Body of pancreas (tissue), 4 donors: ENCODE measurements at regions not wholly inside any gene's neighbourhood (a gene's known extent, or its start where the extent isn't known, plus 50 kb on each side); places are given as distances from the start of the nearest gene placed in this dataset.

ENCODE experiments used
- ATAC-seq: fragments of 150-250 bp; one replicate; pipeline ENCODE4 v1.9.1; 2016
- DNase-seq, 4 donors: peaks; one replicate each; pipeline ENCODE4 v3.0.0-alpha.2; 2019
- H3K27ac ChIP-seq, 4 donors: fragments of 200-600 bp; sonication (generic); 1 replicate in 3 of 4; 2 replicates in 1 of 4; pipeline versions ENCODE4 v1.5.1 to v1.6.1; 2016 to 2019; ENCODE audit warnings: mild to moderate bottlenecking in 1 of 4, mixed read lengths in 1 of 4, moderate library complexity in 1 of 4
- H3K27me3 ChIP-seq, 2 donors: fragments of 200-600 bp; sonication (generic); one replicate each; pipeline ENCODE4 v1.6.0; 2016; ENCODE audit warnings: mild to moderate bottlenecking in 1 of 2
- H3K36me3 ChIP-seq, 2 donors: fragments of 200-600 bp; sonication (generic); replicated peaks in 1 of 2; 2 replicates each; pipeline ENCODE4 v1.5.1; 2016; ENCODE audit warnings: low read depth in 2 of 2; ENCODE audit not compliant: insufficient read depth in 1 of 2
- H3K4me1 ChIP-seq: fragments of 200-600 bp; sonication (generic); one replicate; pipeline ENCODE4 v1.6.0; 2016
- H3K4me3 ChIP-seq, 2 donors: fragments of 200-600 bp; sonication (generic); 1 replicate in 1 of 2; 2 replicates in 1 of 2; pipeline ENCODE4 v1.5.1; 2016 to 2019
- H3K9me3 ChIP-seq, 3 donors: fragments of 200-600 bp; sonication (generic); 1 replicate in 2 of 3; 2 replicates in 1 of 3; pipeline ENCODE4 v1.5.1; 2016
- POLR2A ChIP-seq, 3 donors: fragments of 450-650 bp; IDR thresholded peaks; one replicate each; pipeline ENCODE4 v1.6.1; 2016; ENCODE audit warnings: antibody characterized with exemption in 3 of 3, mild to moderate bottlenecking in 2 of 3
- WGBS, 2 donors: methylation state at CpG; one replicate each; pipeline ENCODE4 v1.1.5; 2017; 5-methylcytosine and 5-hydroxymethylcytosine counted together
- intact Hi-C: fragments of 100-400 bp; cut with DNase I; formaldehyde crosslinking; loops from one replicate; pipeline ENCODE4 v1.15.1; 2023
- TF ChIP-seq, protein P1 (sequence below), 7 experiments: fragments of 450-650 bp in 4 of 7; fragments of 200-600 bp in 3 of 7; sonication (generic) in 3 of 7; IDR thresholded peaks; one replicate each; pipeline ENCODE4 v1.5.1; 2016 to 2019; ENCODE audit warnings: antibody characterized with exemption in 7 of 7

DNA sequence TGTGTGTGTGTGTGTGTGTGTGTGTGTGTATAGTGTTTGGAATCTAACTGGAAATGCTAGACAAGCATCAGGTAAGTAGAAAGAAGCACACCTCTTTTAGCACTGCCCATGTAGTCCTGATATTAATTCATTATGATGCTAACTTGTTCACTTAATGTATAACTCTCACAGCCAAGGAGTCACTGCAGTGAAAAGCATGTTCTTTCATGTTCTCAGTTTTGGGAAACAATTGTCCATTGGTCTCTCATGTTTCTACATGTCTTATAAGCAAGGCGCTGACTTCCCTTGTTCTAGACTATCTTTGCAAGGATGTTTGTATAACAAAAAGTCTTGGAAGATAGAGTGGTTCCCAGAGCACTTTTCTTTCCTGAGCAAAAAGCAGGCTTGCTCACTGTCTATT lies 148.8 kb upstream of the TNPO1 start:
- H3K4me3 ChIP-seq, result no peak overlapping the region
- no peaks in the 10 kb centered on the region for H3K36me3 ChIP-seq
- H3K4me1 ChIP-seq, result no peaks in the 10 kb centered on the region
- intact Hi-C loops, result no loop called here
- no peak overlapping the region for H3K27ac ChIP-seq
- ATAC-seq, result no peak
- H3K9me3 ChIP-seq, result no peaks in the 10 kb centered on the region
- no peak for TF ChIP-seq POLR2A (IDR thresholded peaks at IDR 0.05)
- no peak for DNase-seq
- H3K27me3 ChIP-seq, result no peaks in the 10 kb centered on the region
- WGBS, 2 donors, result 80 to 89% methylated on average over 1 of the region's 1 CpG

DNA sequence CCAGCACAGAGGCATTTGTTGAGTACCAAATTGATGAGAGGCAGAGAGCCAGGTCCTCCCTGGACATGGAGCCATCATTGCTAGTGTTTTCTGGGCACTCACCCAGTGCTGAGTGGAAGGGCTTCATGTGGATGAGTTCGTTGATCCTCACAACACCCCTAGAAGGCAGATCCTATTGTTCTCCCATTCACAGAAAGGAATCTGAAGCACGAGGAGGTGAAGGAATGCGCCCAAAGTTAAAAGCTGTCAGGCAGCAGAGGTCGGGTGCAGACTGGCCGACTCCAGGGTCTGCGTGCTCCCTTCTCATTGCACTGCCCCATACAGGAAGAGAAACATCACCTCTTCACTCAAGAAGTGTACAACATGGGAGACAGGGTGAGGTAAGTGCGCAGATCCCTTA lies 153.5 kb upstream of the TNPO1 start:
- Histone ChIP-seq H3K9me3 (no peaks in the 10 kb centered on the region), H3K4me3 (no peak overlapping the region), H3K36me3 (no peaks in the 10 kb centered on the region), H3K4me1 (no peaks in the 10 kb centered on the region), H3K27me3 (no peaks in the 10 kb centered on the region), H3K27ac (no peak overlapping the region)
- intact Hi-C loops, result no loop called here
- no peak for DNase-seq
- ATAC-seq, result no peak
- TF ChIP-seq POLR2A (IDR thresholded peaks at IDR 0.05), result no peak
- TF ChIP-seq, protein P1, sequence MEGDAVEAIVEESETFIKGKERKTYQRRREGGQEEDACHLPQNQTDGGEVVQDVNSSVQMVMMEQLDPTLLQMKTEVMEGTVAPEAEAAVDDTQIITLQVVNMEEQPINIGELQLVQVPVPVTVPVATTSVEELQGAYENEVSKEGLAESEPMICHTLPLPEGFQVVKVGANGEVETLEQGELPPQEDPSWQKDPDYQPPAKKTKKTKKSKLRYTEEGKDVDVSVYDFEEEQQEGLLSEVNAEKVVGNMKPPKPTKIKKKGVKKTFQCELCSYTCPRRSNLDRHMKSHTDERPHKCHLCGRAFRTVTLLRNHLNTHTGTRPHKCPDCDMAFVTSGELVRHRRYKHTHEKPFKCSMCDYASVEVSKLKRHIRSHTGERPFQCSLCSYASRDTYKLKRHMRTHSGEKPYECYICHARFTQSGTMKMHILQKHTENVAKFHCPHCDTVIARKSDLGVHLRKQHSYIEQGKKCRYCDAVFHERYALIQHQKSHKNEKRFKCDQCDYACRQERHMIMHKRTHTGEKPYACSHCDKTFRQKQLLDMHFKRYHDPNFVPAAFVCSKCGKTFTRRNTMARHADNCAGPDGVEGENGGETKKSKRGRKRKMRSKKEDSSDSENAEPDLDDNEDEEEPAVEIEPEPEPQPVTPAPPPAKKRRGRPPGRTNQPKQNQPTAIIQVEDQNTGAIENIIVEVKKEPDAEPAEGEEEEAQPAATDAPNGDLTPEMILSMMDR (IDR thresholded peaks at IDR 0.05), result no peak
- 57 to 70% methylated on average over 7 of the region's 7 CpGs for WGBS, 2 donors

DNA sequence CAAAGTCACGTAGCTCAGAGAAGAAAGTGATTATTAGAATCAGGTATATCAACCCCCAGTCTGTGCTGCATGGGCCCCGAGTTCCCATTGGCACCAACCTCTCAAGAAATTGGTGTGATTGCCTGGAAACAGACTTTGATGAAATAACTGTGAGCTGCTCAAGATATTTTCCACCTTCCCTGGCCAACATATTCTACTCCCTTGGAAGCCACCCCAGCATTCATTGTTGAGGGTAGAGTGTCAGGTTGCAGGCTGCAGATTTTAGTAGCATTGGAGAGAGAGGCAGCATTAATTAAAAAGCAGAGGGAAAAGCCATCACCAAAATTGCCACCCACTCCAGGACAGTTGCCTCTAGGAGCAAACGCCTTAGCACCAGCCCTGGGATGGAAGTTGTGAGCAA lies 154.2 kb upstream of the TNPO1 start:
- WGBS, 2 donors, result 59 to 82% methylated on average over 3 of the region's 3 CpGs
- Histone ChIP-seq H3K36me3 (no peaks in the 10 kb centered on the region), H3K27ac (no peak overlapping the region), H3K27me3 (no peaks in the 10 kb centered on the region), H3K4me1 (no peaks in the 10 kb centered on the region), H3K4me3 (no peak overlapping the region), H3K9me3 (no peaks in the 10 kb centered on the region)
- DNase-seq (no peak), ATAC-seq (no peak)
- no peak for TF ChIP-seq POLR2A (IDR thresholded peaks at IDR 0.05)
- TF ChIP-seq, protein P1 (IDR thresholded peaks at IDR 0.05), result no peak
- intact Hi-C loops, result no loop called here

DNA sequence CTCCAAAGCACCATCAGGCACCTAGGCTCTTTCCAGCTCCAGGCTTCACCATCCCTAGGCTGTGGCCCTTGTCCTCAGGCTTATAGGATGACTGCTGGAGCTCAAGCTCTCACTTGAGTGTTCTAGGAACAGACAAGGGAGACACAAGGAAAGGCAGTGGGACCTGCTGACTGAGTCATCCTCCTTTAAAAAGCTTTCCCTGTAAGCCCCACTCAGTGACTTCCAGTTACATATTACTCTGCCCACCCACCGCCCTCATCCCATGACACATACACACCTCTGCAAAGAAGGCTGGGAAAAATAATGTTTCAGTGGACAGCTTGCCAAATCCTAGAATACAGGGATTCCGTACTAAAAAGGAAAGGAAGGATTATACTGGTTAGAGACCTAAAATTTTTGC lies 154.2 kb upstream of the ZNF366 start:
- TF ChIP-seq, protein P1 (IDR thresholded peaks at IDR 0.05), result no peak
- no peak for TF ChIP-seq POLR2A (IDR thresholded peaks at IDR 0.05)
- no peak for ATAC-seq
- H3K27ac ChIP-seq, result no peak overlapping the region
- H3K27me3 ChIP-seq, result no peaks in the 10 kb centered on the region
- H3K9me3 ChIP-seq, result no peaks in the 10 kb centered on the region
- no peak overlapping the region for H3K4me3 ChIP-seq
- intact Hi-C loops, result no loop called here
- WGBS, 2 donors, result 76 to 78% methylated on average over 2 of the region's 2 CpGs
- DNase-seq, result no peak
- no peaks in the 10 kb centered on the region for H3K4me1 ChIP-seq
- no peaks in the 10 kb centered on the region for H3K36me3 ChIP-seq

DNA sequence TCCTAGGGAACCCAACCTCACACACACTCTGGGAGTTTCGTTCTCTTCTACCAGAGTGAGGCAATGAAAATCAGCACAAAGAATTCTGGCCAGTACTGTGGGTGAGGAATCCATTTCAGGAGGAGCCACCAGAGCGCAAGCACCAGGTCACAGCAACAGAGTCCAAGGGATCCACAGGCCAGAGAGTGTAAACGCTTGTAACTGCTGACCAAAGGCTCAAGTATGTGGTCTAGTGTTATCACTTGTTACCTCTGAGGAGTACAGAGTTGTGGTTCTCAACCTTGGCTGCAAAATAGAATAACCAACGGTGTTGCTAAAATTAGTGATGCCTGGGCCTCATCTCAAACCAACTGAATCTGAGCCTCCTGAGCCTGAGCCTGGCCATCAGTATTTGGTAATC lies 152.5 kb upstream of the ZNF366 start:
- Histone ChIP-seq H3K4me1 (no peaks in the 10 kb centered on the region), H3K4me3 (no peak overlapping the region), H3K27me3 (no peaks in the 10 kb centered on the region), H3K36me3 (no peaks in the 10 kb centered on the region), H3K9me3 (no peaks in the 10 kb centered on the region), H3K27ac (no peak overlapping the region)
- intact Hi-C loops, result no loop called here
- DNase-seq (no peak), ATAC-seq (no peak)
- WGBS, 2 donors, result 91 to 93% methylated on average over 4 of the region's 4 CpGs
- TF ChIP-seq POLR2A (IDR thresholded peaks at IDR 0.05), result no peak
- TF ChIP-seq, protein P1 (IDR thresholded peaks at IDR 0.05), result no peak
